HG02885 (cell line): ENCODE measurements at regions not wholly inside any gene's neighbourhood (a gene's known extent, or its start where the extent isn't known, plus 50 kb on each side); places are given as distances from the start of the nearest gene placed in this dataset.

Source experiments
- ATAC-seq: cut with Tn5 transposase; IDR thresholded peaks from one replicate; pipeline ENCODE4 v1.9.1; 2021; ENCODE audit warnings: mild to moderate bottlenecking; ENCODE audit not compliant: unreplicated experiment, poor library complexity

DNA sequence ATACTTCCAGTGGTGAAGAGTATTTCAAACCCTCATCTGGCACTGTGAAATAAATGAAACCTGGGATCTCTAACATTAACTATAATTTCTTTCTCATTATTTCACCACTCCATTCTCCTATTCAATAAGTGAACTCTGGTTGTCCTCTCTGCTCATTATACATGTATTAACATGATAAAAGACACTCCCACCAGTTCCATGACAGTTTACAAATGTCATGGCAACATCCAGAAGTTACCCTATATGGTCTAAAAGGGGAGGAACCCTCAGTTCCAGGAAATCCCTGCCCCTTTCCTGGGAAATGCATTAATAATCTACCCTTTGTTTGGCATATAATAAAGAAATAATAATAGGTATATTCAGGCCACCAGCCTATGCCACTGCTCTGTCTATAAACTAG, 62.7 kb upstream of the BRINP3 start:
- no peak for ATAC-seq

DNA sequence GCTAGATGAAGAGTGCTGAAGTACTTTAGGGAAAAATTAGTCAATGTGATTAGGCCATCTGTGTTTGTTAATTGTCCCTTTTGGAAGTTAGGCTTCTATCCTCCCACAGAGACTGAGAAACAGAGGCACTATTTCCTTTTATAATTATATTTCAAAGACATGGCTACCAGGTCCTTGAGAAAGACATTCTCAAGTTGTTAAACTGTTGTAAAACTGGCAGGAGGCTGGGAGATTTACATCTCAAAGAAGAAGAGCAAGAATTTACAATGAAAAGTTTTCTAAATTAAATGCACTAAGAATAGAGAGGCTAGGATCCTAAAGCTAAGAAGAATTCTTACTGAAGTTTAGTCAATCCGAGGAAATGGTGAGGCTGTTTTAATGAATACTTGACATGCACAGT, 74.0 kb upstream of the BRINP3 start:
- no peak for ATAC-seq

DNA sequence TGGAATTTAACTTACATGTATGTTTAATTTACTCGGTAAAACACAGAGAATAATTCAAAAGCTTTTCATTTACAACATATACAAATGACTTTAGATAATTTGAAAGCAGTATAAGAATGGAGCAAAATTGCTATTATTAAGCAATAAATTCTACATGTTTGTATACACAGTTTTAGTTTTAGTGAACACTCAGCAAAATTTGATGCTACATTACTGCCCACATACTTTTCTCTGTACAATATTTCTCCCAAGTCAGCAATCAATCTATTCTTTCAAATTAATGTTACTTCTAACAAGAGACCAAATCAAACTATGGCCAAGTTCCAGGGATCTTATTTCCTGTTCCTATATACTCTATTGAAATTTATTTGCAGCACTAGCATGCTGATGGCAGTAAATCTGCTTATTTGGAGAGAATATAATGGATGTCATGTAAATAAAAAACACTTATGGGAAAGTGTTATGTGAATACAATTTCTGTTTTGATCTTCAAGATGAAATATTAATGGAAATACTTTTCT, 82.6 kb upstream of the BRINP3 start:
- ATAC-seq: no peak

DNA sequence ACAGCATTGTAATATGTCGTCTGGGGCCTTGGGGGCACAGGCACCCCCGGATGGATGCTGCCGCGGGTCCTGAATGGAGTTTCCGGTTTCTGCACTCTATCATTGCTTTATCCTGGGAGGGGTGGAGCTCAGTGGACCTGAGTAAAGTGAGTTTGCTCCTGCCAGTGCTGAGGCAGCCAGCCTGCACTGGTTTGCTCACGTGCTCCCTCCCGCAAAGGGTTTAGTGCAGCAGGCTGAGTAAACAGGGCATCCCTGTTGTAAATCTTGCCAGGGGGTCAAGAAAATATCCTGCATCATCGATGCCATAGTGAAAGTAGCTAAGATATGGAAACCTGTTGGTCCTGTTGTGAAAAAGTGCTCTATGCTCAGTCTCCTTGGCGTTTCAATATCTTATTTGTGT, 85.6 kb upstream of the BRINP3 start:
- no peak for ATAC-seq

DNA sequence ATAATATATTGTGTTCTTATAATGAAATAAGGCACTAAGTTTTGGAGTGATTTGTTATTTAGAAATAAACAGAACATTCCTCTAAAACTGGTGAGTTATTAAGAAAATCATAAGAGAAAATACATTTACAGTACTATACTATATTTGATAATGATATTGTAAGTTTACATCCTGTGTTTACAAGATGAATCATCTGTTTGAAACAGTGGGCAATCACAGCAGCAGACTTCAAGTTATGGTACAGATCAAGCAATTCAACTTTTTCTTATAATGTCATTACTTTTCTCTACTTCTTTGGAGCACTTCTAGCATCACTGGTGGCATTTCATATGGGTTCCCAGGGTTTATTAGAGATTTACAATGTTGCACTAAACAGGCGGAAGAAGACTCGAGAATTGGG, 86.5 kb upstream of the BRINP3 start:
- no peak for ATAC-seq

DNA sequence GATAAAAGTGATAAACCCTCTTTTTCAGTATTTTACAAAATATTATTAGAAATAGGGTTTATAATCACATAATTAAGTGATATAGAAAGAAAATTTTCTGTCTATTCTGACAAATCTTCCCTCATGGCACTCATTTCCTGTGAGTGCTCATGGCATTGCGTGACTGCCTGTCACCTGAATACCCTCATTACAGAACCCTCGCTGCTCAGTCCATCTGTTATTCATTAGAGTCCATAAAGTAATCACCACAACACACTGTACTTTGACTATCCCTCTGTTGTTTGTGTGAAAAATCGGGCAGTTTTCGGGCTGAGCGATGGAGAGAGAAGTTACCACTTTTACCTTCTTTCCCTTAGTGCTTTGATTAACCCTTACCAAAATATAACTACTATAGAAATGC, 100.4 kb upstream of the BRINP3 start:
- ATAC-seq: no peak

DNA sequence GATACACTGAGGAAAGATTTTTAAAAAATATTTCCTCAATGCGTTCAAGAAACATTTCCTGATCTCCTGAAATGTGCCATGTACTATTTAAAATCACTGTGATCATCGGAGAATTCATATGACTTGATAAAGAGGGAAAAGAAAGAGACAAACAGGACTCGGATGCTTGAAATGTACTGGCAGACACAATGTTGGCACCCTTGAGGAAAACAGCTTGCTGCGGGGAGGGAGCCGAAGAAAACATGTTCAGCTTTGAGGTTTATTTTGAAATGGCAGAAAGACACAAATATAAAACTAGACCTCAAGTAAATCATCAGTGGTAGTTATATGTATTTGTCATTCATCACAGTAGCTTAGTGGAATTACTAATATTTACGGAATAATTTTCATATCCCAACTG, 100.9 kb upstream of the BRINP3 start:
- ATAC-seq: no peak

DNA sequence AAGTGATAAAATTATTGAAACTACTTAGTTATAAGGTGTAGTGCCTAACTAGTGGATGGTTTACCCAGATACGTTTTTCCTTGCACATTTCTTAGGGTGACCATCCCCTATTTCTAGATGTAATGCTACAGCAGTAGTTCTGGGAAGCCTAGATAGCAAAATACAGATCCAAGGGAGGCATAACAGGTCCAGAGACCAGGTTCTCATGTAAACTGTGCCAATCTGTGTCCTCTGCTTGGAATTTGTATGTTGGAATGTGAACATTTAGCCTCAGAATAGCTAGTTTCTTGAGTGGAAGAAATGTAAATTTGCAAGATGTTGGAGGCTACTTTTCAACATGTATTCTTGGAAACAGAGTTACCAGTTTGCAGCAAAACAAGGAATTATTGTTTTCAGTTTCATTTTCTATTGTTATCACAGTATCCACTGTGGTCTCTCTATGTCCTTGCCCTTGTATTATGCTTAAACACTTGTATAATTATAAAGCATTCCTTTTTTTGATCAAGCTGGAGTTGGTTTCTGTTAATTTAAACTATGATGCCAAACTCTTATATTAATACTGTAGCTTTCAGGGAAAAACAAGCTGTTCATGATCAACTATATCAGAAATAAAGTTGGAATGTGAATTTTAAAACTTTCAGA, 102.0 kb upstream of the BRINP3 start:
- no peak for ATAC-seq

DNA sequence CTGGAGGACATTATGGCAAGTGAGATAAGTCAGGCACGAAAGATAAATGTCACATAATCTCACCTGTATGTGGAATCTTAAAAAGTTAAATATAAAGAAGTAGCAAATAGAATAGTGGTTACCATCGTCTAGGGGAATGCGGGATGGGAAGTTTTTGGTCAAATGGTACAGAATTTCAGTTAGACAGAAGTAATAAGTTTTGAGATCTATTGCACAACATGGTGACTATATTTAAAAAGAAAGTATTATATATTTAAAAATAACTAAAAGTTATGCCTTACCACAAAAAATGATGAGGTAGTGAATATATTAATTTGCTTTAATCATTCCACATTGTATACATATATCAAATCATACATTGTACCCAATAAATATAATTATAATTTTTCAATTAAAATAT, 106.2 kb upstream of the BRINP3 start:
- no peak for ATAC-seq

DNA sequence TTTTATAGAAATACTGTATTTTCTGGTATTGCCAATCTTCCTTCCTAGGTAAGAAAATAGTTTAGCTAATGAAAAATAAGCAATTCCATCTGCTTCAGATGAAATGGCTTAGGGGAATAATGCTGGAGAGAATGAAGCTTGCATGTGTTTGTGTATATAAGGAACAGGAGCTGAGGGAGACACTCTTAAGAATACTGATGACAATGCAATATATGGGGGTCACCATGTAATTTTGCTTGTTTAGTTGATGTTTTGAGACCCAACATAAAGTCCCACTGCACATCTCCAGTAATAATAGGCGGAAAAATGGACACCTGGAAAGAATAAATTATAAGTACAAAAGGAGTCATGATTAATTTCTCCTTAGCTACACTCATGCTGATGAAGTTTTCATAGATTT, 110.8 kb upstream of the BRINP3 start:
- ATAC-seq: no peak

DNA sequence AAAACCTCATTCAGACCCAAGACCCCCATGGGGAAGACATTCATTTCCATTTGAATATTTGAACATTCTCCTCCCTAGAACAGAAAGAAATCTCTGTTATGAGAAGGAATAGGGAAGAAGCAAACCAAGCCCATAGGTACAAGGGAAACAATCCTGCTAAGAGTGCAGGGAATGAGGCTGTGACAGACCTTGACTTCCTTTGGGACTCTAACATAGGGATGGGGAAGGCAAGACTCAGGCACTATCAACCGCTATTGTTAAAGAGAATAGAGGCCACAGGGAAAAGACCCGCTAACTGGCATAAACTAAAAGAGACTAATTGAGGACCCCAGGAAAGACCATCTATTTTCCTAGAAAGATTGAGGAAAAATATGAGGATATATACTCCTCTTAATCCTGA, 117.8 kb upstream of the BRINP3 start:
- no peak for ATAC-seq

DNA sequence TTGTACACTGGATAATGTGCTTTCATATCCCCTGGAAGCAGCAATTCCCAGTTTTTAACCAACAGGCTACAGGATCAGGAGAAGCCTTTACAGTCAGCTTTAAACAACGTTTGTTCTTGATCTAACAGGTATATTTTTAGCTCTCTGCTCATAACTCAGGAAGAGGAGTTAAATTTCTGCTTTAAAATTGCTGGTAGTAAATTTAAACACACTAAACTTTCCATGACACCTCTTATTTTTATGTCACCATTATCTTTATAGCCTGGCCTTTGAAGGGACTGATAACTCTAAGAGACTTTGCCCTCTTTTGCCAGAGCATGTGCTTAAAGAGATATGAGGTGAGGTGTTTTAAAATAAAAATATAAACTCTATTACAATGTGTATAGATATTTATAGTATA, 119.6 kb upstream of the BRINP3 start:
- ATAC-seq: no peak

DNA sequence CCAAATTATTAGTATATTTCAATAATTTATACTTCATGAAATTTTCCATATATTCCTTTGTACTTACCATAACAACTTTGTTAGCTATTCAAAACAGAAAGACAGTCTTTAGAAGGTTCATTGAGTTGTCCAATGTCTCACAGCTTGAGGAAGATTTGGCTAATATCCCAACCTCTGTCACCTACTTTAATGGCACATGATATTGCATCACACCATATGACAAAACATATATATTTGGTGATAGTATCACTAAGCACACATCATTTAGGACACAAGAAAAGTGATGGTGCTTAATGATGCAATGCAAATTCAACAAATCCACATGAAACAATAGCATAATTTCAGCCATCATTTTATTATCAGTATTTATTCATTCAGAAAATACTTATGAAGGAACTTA, 122.0 kb upstream of the BRINP3 start:
- no peak for ATAC-seq

DNA sequence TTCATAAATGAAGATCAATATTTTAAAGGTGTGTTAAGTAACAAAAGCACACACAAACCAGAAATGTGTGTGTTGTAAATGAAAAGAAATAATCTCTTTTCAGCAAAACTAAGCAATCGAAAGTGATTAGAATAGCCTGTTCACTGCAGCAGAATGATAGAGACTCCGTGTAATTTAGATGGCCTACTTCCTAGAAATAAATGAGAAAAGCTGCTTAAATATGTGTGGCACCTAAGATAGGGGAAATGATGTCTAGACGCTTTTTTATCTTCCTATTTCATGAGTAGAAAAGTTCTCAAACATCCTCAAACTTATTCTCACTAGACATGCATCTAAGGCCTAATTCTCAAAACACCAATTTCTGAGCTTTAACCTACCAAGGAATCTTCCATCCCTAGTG, 124.7 kb upstream of the BRINP3 start:
- no peak for ATAC-seq

DNA sequence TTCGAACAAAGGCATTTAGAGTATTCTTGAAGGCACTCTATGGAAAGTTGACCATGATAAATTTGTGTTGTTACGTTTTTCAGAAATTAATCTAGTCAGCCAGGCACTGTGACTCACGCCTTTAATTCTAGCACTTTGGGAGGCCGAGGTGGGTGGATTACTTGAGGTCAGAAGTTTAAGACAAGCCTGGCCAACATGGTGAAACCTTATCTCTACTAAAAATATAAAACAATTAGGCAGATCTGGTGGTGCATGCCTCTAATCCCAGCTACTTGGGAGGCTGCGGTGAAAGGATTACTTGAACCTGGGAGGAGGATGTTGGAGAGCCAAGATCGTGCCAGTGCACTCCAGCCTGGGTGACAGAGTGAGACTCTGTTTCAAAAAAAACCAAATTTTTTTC, 130.6 kb upstream of the BRINP3 start:
- ATAC-seq: no peak

DNA sequence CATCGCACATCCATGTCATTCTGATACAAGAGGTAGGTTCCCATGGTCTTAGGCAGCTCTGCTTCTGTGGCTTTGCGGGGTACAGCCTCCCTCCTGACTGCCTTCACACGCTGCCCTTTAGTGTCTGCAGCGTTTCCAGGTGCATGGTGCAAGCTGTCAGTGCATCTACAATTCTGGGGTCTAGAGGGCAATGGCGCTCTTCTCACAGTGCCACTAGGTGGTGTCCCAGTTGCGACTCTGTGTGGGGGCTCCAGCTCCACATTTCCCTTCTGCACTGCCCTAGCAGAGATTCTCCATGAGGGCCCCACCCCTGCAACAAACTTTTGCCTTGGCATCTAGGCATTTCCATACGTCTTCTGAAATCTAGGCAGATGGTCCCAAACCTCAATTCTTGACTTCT, 138.2 kb upstream of the BRINP3 start:
- no peak for ATAC-seq

DNA sequence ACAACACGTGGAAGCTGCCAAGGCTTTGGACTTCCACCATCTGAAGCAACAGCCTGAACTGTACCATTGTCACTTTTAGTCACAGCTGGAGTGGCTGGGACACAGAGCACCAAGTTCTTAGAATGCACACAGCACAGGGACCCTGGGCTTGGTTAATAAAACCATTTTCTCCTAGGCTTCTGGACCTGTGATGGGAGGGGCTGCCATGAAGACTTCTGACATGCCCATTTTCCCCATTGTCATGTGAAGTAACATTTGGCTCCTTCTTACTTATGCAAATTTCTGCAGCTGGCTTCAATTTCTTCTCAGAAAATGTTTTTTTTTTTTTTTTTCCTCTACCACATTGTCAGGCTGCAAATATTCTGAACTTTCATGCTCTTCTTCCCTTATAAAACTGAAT, 138.6 kb upstream of the BRINP3 start:
- no peak for ATAC-seq

DNA sequence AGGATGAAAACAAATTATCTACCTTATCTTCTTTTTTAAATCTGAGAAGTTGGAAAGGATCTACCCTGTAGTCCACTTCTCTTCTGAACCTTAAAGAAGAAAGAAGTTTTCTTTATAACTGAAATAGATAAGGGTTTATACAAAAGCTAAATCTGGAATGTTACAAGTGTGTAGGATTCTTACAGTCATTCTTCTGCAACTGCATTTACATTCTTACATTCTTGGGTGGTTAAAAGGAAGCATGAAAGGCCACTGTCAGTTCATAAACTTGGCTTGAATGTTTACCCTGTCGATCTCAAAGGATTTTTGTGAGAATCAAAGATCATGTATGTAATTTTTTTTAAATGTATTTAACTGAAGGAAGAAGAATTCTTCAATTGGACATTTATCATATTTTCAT, 142.1 kb upstream of the BRINP3 start:
- ATAC-seq: no peak

DNA sequence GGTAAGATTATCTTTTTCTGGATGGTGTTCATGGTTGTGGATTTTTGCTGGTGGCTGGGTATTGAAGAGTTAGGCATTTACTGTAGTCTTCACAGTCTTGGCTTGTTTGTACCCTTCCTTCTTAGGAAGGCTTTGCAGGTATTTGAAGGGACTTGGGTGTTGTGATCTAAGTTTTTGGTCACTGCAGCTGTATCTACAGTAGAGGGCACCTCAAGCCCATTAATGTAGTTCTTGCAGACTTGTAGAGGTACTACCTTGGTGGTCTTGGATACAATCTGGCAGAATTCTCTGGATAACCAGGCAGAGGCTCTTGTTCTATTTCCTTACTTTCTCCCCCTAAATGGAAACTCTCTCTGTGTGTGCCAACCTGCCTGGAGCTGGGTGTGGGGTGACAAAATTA, 155.8 kb upstream of the BRINP3 start:
- no peak for ATAC-seq

DNA sequence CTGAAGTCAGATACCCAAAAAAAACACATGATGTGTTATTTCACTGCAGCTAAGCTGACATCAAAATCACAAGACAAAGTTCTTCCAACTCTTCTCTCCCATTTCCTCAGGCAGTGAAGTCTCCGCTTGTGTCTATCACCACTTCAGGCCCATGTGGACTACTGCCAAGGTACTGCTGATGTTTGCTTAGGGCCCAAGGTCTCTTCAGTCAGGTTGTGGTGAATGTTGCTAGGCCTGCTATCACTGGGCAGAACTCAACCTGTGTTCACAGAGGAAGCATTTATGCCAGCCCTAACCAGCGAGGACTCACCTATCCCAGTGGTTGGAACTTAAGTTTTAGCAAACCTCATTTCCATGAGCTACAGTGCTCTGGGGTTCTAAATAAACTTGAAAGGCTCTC, 156.5 kb upstream of the BRINP3 start:
- no peak for ATAC-seq

DNA sequence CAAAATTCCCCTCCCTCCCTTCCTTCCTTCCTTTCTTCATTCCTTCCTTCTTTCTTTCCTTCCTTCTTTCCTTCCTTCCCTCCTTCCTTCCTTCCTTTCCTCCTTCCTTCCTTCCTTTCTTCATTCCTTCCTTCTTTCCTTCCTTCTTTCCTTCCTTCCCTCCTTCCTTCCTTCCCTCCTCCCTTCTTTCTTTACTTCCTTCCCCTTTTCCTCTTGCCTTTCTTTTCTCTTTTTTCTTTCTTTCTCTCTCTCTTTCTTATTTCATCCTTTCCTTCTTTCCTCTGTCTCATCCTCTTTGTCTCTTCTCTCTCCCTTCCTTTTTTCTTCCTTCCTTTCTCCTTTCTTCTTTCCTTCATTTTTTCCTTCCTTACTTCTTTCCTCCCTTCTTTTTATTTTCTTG, 171.9 kb upstream of the BRINP3 start:
- ATAC-seq: no peak

DNA sequence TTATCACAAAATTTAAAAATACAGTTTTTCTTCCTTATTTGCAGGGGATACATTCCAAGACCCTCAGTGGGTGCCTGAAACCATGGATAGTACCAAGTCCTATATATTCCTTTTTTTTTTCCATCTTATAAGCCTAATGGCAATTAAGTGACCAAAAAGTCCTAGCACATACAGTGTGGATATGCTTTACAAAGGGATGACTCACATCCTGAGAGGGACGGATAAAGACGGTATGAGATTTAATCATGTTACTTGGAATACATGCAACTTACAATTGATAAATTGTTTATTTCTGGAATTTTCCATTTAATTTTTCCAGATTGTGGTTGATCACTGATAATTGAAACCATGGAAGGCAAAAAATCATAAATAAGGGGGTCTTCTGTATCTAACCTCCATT, 181.2 kb upstream of the BRINP3 start:
- no peak for ATAC-seq

DNA sequence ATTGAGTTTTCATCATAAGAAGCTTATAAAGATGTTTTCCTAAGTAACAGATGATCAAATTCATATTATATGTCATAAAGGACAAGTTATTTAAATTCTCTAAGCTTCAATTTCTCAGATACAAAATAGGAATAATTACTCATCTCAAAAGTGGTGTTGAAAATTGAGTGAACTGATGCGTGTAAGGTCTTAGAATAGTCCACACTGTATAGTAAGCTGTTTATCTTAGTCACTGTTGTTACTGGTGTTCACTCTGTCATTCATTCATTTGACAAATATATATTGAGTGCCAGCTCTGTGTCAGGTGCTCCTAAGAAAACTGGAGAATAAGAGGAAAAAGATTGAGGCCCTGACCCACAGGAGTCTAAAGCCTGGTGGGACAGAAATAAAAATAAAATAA, 186.3 kb upstream of the BRINP3 start:
- ATAC-seq: no peak
